ENCODE measurements at regions not wholly inside any gene's neighbourhood (a gene's known extent, or its start where the extent isn't known, plus 50 kb on each side); places are given as distances from the start of the nearest gene placed in this dataset.

GRCh38 chr2:51998890-51999289 is 967.0 kb upstream of the NRXN1 start:
- no peak for TF ChIP-seq POLR2A (IDR thresholded peaks at IDR 0.05; ENCODE audit: low read depth, low read length)
- TF ChIP-seq POLR2AphosphoS5 (IDR thresholded peaks at IDR 0.05; ENCODE audit: low read depth, low read length): no peak
- no peak for TF ChIP-seq TAF1 (IDR thresholded peaks at IDR 0.05; ENCODE audit: low read depth, low read length)
- TF ChIP-seq POU2F2 (IDR thresholded peaks at IDR 0.05; ENCODE audit: low read depth, low read length): no peak

Measured in GM12891 (cell line).